GM12878 (cell line): ENCODE measurements at regions not wholly inside any gene's neighbourhood (a gene's known extent, or its start where the extent isn't known, plus 50 kb on each side); places are given as distances from the start of the nearest gene placed in this dataset.

Source experiments
- ATAC-seq: fragments of 200-7000 bp; cut with Tn5 transposase; 3 replicates; pipeline ENCODE4 v1.9.1; 2020; ENCODE audit warnings: mild to moderate bottlenecking, moderate library complexity
- BruUV-seq: library from RNA; stranded (reverse); fragments of 400-500 nt; replicated peaks from 2 replicates; lab custom pipeline; 2021; lab: Mats Ljungman, UMichigan
- CTCF ChIA-PET: fragments of 300-600 bp; sonication (Branson Sonifier 250); formaldehyde crosslinking; extraction: SDS; loops from one replicate; lab custom pipeline; 2021; ENCODE audit warnings: inconsistent platforms; lab: Yijun Ruan, JAX
- POLR2A ChIA-PET: fragments of 350-600 bp; formaldehyde crosslinking; extraction: SDS; loops from one replicate; lab custom pipeline; 2021; ENCODE audit warnings: inconsistent platforms; lab: Charles Lee
- RAD21 ChIA-PET: fragments of 300-600 bp; sonication (Branson Sonifier 250); formaldehyde crosslinking; loops from one replicate; lab custom pipeline; 2023; ENCODE audit warnings: antibody characterized with exemption; ENCODE audit not compliant: unreplicated experiment; lab: Charles Lee
- SMC1A ChIA-PET: fragments of 300-600 bp; sonication (Branson Sonifier 250); formaldehyde crosslinking; loops from one replicate; lab custom pipeline; 2023; ENCODE audit not compliant: unreplicated experiment, uncharacterized antibody; lab: Charles Lee
- DNase-seq: peaks from one replicate; pipeline ENCODE4 v3.0.0-alpha.2; 2011; ENCODE audit warnings: low read depth, low spot score
- FAIRE-seq: peaks from 3 replicates; lab custom pipeline; 2011; peaks lifted over from hg19 to GRCh38; lab: Jason Lieb, UNC
- H2AFZ ChIP-seq: 2 replicates; pipeline ENCODE4 v1.6.0; 2011; ENCODE audit warnings: low read depth, low read length, control low read depth; ENCODE audit not compliant: control insufficient read depth
- H3K27ac ChIP-seq: 2 replicates; pipeline ENCODE4 v1.5.1; 2011; ENCODE audit warnings: control low read depth; ENCODE audit not compliant: control insufficient read depth, insufficient read depth
- H3K27me3 ChIP-seq, 2 experiments: replicated peaks in 1 of 2; 2 replicates each; pipeline versions ENCODE4 v1.6.0 to v1.6.1; 2011; ENCODE audit warnings: low read length in 1 of 2; ENCODE audit not compliant: control insufficient read depth in 2 of 2, insufficient read depth in 2 of 2
- H3K36me3 ChIP-seq, 2 experiments: 2 replicates each; pipeline ENCODE4 v1.5.1; 2011; ENCODE audit warnings: low read length in 1 of 2; ENCODE audit not compliant: control insufficient read depth in 2 of 2, insufficient read depth in 2 of 2
- H3K4me1 ChIP-seq: 2 replicates; pipeline ENCODE4 v1.6.1; 2011; ENCODE audit warnings: mild to moderate bottlenecking, low read length, moderate library complexity, mixed read lengths; ENCODE audit not compliant: control insufficient read depth, insufficient read depth
- H3K4me2 ChIP-seq: 2 replicates; pipeline ENCODE4 v1.6.0; 2011; ENCODE audit warnings: control low read depth; ENCODE audit not compliant: control insufficient read depth, insufficient read depth
- H3K4me3 ChIP-seq: fragments of 200-600 bp; sonication (generic); 2 replicates; pipeline ENCODE4 v1.5.1; 2016
- H3K79me2 ChIP-seq: 2 replicates; pipeline ENCODE4 v1.6.0; 2011; ENCODE audit warnings: low read length; ENCODE audit not compliant: control insufficient read depth, insufficient read depth
- H3K9ac ChIP-seq: 2 replicates; pipeline ENCODE4 v1.8.0; 2011; ENCODE audit warnings: low read length, control low read depth, mixed read lengths; ENCODE audit not compliant: control insufficient read depth, insufficient read depth
- H3K9me3 ChIP-seq: replicated peaks from 3 replicates; pipeline ENCODE4 v1.5.1; 2011; ENCODE audit warnings: mild to moderate bottlenecking, low read length; ENCODE audit not compliant: control insufficient read depth, insufficient read depth
- H4K20me1 ChIP-seq: 2 replicates; pipeline ENCODE4 v1.6.0; 2011; ENCODE audit not compliant: control insufficient read depth, insufficient read depth
- ASH2L ChIP-seq: fragments of 300-600, 200-600 bp; sonication (generic); IDR thresholded peaks from 2 replicates; pipeline ENCODE4 v1.6.1; 2017; ENCODE audit warnings: low read depth, mild to moderate bottlenecking, borderline replicate concordance
- CEBPB ChIP-seq, 2 experiments: fragments of 150-350 bp in 1 of 2; IDR thresholded peaks; 2 replicates each; pipeline ENCODE4 v1.6.1; 2012 to 2014; ENCODE audit warnings: low read depth in 2 of 2, low read length in 2 of 2, borderline replicate concordance in 1 of 2, inconsistent platforms in 1 of 2
- HDGF ChIP-seq: fragments of 450-650 bp; IDR thresholded peaks from 2 replicates; pipeline ENCODE4 v1.6.1; 2016; ENCODE audit warnings: antibody characterized with exemption
- NRF1 ChIP-seq: conservative IDR thresholded peaks from 2 replicates; pipeline ENCODE4 v1.6.1; 2011; ENCODE audit warnings: mild to moderate bottlenecking, low read depth, low read length, improper control_type of control experiment
- POLR2A ChIP-seq: IDR thresholded peaks from 2 replicates; pipeline ENCODE4 v1.6.1; 2011; ENCODE audit warnings: low read depth, mild to moderate bottlenecking, low read length
- PRDM15 ChIP-seq: fragments of 450-650 bp; formaldehyde crosslinking; IDR thresholded peaks from 2 replicates; pipeline ENCODE4 v1.4.0; 2020; ENCODE audit warnings: mild to moderate bottlenecking, moderate library complexity
- RFX5 ChIP-seq: IDR thresholded peaks from 2 replicates; pipeline ENCODE4 v1.6.1; 2011; ENCODE audit warnings: low read depth, low read length, improper control_type of control experiment
- SKIL ChIP-seq: fragments of 450-650 bp; IDR thresholded peaks from 2 replicates; pipeline ENCODE4 v1.6.1; 2017; ENCODE audit warnings: mild to moderate bottlenecking, low read depth, inconsistent platforms; ENCODE audit not compliant: poor library complexity, severe bottlenecking
- TBL1XR1 ChIP-seq: IDR thresholded peaks from 2 replicates; pipeline ENCODE4 v1.6.1; 2012; ENCODE audit warnings: low read depth, low read length, improper control_type of control experiment
- in situ Hi-C: fragments of 300-500 bp; cut with MboI; formaldehyde crosslinking; loops from 9 replicates; pipeline ENCODE4 v1.14.3; 2018; ENCODE audit warnings: mixed read lengths
- intact Hi-C: fragments of 100-400 bp; cut with micrococcal nuclease; formaldehyde crosslinking; loops from one replicate; pipeline ENCODE4 v1.14.2; 2022; ENCODE audit not compliant: unreplicated experiment
- TF ChIP-seq, protein P1 (sequence below): fragments of 450-650 bp; IDR thresholded peaks from 2 replicates; pipeline ENCODE4 v1.6.1; 2017; ENCODE audit warnings: borderline replicate concordance

GRCh38 chr6:140729521-140729920 lies 1355.1 kb upstream of the CITED2 start:
- TF ChIP-seq ASH2L (no peak), TBL1XR1 (no peak), SKIL (no peak), NRF1 (no peak), RFX5 (no peak), POLR2A (no peak), HDGF (no peak), PRDM15 (no peak), CEBPB (IDR thresholded peaks at IDR 0.05; ENCODE audit: borderline replicate concordance in 1 of 2, low read depth in 2 of 2, low read length in 2 of 2) (no peak)
- TF ChIP-seq, protein P1, sequence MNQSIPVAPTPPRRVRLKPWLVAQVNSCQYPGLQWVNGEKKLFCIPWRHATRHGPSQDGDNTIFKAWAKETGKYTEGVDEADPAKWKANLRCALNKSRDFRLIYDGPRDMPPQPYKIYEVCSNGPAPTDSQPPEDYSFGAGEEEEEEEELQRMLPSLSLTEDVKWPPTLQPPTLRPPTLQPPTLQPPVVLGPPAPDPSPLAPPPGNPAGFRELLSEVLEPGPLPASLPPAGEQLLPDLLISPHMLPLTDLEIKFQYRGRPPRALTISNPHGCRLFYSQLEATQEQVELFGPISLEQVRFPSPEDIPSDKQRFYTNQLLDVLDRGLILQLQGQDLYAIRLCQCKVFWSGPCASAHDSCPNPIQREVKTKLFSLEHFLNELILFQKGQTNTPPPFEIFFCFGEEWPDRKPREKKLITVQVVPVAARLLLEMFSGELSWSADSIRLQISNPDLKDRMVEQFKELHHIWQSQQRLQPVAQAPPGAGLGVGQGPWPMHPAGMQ: no peak
- ChIA-PET RAD21 (no interaction called here), SMC1A (no interaction called here), POLR2A (no interaction called here), CTCF (no interaction called here)
- H3K4me1 ChIP-seq: no peaks in the 10 kb centered on the region
- DNase-seq (no peak), FAIRE-seq (no peak), ATAC-seq (no peak)
- H3K79me2 ChIP-seq: no peaks in the 10 kb centered on the region
- H3K9ac ChIP-seq: no peak overlapping the region
- intact Hi-C loops (no loop called here), in situ Hi-C loops (no loop called here)
- no peak overlapping the region for H3K4me3 ChIP-seq
- BruUV-seq: no TSS peak
- no peaks in the 10 kb centered on the region for H3K27me3 ChIP-seq
- no peak overlapping the region for H2AFZ ChIP-seq
- H3K4me2 ChIP-seq: no peak overlapping the region
- H3K27ac ChIP-seq: no peak overlapping the region
- H3K9me3 ChIP-seq: no peaks in the 10 kb centered on the region
- no peaks in the 10 kb centered on the region for H4K20me1 ChIP-seq
- no peaks in the 10 kb centered on the region for H3K36me3 ChIP-seq
